ENCODE measurements at regions not wholly inside any gene's neighbourhood (a gene's known extent, or its start where the extent isn't known, plus 50 kb on each side); places are given as distances from the start of the nearest gene placed in this dataset.
"Not testable (repeated sequence)": the region's sequence is repeated elsewhere in the genome, so short reads cannot be mapped to it uniquely, and the experiment has no call there.

DNA sequence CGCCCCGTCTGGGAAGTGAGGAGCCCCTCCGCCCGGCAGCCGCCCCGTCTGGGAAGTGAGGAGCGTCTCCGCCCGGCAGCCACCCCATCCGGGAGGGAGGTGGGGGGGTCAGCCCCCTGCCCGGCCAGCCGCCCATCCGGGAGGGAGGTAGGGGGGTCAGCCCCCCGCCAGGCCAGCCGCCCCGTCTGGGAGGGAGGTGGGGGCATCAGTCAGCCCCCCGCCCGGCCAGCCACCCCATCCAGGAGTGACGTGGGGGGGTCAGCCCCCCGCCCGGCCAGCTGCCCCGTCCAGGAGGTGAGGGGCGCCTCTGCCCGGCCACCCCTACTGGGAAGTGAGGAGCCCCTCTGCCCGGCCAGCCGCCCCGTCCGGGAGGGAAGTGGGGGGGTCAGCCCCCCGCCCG lies 297.5 kb upstream of the DYNLRB2 start:
- not testable (repeated sequence) for DNase-seq

DNA sequence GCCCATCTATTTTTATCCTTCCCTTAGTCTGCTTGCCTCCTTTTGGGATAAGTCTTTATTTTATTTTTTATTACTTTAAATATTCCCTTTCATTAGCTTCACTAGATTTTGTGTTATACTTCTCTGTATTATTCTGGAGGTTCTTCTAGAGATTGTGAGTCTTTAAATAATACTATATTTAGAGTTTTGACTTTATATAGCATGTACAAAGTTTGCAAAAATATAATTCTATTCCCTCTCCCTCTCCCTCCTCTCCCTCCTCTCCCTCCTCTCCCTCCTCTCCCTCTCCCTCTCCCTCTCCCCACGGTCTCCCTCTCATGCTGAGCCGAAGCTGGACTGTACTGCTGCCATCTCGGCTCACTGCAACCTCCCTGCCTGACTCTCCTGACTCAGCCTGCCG lies 298.5 kb upstream of the DYNLRB2 start:
- DNase-seq = not testable (repeated sequence)

DNA sequence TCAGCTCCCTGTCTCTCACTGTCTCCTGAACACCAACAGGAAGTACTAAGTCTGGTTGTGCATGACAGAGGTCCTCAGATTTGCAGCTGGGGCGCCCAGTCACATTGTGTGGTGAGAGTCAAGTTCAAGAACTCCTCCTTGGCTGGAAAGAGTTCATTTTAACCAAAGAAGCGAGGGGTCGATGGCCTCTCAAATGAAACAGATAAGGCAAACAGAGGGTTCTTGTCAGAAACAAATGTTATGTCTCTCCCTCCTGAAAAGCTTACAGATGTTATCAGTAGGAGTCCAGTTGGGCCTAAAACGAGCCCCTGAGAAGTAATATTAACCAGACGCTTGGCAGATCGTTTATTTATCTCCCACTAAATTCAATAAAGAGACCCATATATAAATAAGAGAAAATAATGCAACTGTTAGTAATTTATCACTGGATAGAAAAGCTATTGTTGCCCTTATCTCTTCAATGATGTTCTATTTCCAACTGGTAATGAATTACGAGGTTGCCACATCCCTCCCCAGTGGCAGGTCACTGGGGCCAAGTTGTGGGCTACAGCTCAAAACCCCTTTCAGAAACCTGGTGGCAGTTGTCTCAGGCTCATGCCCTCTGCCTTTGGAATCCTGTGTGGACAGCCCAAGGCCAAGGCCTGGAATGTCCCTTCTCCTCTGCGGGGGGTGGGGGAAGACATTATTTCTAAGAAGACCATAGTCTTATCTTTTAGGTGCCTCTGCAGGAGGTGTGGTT lies 307.5 kb upstream of the DYNLRB2 start:
- DNase-seq = no peak

DNA sequence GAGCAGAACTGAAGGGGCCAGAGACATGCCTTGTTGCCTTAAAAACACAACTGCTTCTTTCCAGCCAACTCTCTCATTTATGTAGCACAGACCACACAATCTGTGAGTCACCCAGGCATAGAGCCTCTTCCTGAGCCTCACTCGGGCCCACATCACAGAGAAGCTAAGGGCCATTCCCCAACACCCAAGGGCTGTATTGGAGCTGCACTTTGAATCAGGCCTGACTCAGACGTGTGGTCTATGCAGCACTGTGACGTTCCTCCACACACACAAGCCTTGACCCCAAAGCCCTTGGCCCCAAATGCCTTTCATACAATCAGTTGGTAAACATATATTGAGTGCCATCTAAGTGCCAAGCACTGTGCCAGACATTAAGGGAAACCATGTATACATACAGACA lies 308.9 kb upstream of the DYNLRB2 start:
- DNase-seq = no peak

DNA sequence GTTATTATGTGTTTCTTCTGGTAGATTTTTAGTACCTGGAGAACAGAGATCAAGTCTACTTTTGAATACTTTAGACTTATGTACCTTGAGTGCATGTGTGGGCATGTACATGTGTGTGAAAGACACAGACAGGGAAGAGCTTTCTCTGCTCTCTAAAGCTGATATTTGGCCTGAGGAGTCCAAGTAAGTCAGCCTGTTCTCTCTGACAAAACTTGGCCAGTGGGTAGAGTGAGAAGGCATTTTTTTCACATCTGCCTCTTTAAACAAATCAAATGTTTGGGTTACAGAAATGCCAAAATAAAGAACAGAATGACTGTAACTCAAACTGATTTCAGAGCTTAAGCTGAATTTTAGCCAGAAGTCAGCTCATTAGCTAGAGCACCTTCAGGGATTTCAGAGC lies 309.7 kb upstream of the DYNLRB2 start:
- DNase-seq = no peak

DNA sequence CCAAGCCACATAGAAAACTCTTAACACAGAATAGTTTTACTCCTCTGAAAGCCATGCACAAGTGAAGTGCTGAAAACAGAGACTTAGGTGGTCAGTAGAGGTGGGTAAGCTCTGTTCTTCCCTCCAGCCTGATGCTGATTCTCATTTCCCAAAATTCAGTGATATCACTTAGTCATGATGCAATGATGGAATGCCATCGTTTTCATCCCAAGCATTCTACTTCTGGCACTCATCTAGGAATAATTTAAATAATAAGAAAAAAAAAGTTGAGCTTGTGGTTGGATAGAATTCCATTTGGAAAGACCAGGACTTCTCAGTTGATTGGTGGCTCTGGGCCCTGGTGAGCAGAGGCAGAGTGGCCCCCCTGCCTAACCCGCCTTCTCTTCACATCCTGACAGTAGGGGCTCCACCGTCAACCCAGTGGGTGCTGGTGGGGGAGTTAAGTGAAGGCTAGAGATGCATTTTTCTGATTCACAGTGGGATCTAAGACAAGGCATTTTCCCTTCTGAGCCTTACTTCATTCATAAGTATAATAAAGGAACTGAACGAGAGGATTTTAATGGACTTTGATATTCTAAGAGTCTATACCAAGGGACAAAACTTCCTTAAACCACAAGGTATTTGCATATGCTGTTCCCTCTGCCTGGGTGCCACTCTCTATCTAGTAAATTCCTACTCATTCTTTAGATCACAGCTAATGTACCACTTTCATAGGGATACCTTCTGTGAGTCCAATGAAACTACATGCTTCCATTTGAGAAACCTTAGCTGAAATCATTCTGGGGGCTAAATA lies 310.3 kb upstream of the DYNLRB2 start:
- no peak for DNase-seq

DNA sequence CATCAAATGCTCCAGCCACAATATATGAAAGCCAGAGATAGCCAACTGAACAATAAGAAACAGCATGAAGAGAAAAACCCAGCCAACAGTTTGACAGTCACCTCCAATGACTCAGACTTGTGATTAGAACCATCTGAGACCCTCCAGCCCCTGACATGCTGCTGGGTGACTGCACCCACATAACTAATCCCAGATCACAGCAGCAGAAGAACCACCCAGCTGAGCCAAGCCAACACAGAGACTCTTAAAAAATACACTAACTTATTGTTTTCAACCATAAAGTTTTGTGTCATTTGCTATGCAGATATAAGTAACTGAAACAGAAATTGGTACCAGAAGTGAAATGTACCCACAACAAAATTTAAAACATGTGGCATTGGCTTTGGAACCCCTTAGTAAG lies 314.3 kb upstream of the DYNLRB2 start:
- no peak for DNase-seq

DNA sequence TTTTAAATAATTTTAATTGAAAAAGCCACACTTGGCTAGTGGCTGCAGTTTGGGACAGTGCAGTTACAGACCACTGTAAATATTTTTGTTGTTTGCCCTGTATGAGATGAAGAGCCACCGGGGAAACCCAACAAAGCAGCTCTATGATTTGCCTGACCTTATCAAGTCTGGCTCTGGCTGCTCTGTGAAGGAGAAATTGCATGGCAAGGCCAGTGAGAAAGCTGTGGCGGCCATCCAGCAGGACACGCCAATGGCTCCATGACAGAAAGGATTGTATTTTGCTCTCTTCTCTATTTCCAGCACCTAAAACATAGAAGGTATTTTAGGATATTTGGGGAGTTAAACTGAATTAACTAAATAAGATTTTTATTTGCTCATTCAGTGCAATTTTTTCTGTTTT lies 330.0 kb upstream of the DYNLRB2 start:
- DNase-seq = no peak

DNA sequence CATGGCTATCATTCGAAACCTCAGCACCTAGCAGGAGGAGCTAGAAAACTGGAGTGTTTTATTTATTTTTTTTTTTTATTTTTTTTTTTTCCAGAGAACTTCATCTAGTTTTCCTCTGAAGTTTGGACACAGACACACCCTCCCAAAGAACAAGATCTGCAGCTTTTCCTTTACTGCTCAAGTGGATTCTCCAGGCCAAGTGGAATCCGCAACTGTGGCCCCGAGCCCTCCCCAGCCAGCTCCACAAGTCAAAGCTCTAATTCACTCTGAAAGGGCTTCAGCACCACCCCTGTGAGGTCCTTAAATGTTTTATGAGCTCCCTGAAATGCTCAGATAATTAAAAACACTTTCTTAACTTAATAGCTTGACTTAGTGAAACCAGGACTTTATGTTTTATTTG lies 332.1 kb upstream of the DYNLRB2 start:
- DNase-seq = no peak

DNA sequence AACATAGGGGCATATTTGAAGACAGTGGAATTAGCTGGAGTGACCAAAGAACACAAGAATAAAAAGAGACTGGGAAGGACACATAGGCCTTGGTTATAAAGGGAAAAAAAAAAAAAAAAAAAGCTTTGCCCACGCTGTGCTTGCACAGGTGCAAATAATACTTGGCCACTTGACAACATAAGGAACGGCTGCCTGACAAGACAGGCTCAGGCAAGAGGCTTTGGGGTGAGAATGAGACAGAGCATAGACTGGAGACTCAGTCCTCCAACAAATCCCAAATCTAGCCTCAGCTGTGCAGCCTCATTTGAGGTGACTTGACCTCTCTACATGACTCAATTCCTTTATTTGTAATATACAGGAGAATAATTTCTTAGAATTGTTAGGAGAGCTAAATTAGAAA lies 332.8 kb upstream of the DYNLRB2 start:
- no peak for DNase-seq

DNA sequence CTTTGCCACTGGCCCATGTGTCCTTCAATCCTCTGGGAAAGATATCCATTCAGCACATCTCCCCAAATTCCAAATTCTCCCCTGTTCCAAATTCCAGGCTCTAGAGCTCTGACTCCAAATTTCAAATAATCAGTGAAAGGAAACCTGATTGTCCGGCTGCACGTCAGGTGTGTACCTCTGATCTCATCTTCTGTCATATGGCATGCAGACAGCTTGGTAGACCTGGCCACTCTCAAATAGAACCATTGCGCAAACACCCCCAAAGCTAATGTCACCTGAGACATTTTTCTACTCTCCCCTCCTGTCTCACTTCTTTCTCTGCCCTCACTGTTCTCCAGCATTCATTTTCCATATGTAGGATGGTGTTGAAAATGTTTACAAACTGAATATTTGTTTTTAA lies 337.0 kb upstream of the DYNLRB2 start:
- no peak for DNase-seq

DNA sequence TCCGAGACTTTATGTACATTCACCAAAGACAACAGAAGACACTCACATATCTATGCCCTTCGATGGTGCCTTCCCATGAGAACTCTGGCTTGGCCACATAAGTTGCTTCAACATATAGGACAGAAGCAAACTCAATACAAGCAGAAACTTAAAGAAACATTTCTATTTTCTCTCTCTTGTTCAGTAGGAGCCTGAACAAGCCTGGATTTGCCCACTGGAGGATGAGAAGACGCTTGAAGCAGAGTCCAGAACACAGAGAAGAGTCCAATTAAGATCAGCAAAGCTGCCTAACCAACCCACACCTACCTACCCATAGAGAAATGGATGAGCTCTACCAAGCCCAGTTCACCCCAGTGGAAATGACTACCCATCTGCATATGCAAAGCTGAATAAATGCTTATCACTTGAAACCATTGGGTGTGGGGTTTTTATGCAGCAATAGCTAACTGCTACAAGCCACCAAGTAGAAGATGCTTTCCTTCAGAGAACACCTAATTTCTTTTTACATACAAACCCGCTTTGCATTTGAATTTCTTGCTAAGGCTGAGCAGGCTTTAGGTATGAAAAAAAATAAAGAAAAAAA lies 337.9 kb upstream of the DYNLRB2 start:
- no peak for DNase-seq

DNA sequence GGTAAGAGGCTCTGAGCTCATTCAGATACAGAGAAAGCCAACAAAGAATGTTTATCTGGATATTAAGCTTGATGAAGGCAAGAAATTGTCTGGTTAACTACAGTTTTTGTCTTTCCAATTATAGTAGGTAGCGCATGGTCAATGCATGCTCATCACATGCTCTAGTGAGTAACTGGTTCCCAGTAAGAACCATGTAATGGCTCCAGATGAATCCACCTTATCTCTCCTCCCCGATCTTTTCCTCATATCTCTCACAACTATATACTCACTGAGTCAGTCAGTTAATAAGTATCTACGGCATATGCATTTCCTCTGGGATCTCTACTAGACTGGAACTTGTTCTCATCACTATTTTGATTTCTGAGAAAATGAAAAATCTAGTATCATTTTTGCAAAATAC lies 340.7 kb upstream of the DYNLRB2 start:
- no peak for DNase-seq

DNA sequence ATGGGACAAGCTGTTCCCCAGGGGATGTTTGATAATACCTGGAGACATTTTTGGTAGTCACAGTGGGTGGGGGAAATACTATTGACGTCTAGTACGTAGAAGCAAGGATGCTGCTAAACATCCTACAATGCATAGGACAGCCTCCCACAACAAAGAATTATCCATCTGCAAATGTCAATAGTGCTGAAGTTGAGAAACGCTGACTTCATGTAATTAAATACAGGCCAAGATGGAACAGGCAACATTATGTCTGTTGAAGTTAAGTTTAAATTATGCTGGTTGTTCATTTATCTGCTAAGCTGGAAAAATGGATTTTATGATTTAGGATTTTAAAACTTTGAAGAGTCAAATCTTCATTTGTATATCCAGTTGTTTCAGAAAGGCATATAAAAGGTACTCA lies 341.2 kb upstream of the DYNLRB2 start:
- DNase-seq = no peak

DNA sequence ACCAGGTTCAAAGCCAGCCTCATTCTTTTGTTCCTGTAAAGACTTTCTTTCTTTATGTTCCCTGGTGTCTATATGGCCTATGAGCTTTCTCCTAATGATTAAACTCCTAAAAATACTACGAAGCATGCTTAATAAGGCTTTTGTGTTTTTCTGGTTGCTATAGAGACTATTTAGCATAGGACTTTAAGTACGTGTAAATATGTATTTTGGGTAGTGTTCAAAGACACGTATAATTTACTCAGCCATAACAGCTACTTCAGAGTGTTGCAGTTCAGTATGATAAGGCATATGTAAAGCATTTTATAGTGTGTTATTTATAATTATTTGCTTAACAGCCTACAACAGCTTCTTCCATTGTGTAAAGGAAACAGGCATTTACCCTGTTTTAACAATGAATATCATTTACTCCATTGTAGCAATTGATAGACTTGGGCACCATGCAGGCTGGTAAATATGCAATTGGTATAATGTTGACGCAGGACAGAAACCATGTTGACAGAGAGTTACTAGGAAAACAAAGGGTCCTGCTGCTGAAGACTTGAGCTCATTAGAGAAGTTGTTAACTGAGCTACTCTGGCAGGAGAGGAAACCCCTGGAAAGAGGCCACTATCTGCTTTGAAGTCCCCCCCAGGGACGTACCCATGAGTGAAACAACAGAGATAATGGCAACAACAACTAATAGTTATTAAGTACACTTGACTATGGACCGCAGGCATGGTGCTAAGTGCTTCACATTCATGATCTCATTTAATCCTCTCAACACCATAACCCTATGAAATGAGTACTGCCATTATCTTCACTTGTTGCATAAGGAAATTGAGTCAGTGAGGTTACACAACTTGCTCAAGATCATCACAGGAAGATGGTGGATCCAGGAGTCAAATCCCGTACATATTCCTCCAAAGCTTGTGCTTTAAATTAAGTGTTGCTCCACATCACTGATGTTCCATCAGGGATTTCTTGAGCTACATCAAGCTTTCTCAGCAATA lies 342.2 kb upstream of the DYNLRB2 start:
- no peak for DNase-seq

DNA sequence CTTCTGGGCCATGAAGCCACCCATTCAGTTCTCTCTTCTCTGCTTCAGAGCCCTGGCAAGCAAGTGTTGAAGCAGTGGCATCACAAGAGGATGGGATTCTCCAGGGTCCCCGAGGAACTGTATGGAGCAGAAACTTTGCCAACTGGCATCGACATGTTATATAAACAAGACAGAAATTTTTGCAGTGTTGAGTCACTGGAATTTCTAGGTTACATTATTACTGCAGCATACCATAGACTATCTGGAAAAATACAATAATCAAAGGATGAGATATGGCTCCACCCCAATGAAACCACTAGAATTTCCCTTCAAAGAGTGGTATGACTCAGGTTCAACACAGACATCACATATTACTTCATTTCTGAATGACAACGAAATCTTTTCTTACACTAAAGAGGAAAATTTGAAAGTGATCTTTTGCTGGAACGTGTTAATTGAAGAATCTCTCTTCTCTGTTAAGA lies 343.0 kb upstream of the DYNLRB2 start:
- no peak for DNase-seq

DNA sequence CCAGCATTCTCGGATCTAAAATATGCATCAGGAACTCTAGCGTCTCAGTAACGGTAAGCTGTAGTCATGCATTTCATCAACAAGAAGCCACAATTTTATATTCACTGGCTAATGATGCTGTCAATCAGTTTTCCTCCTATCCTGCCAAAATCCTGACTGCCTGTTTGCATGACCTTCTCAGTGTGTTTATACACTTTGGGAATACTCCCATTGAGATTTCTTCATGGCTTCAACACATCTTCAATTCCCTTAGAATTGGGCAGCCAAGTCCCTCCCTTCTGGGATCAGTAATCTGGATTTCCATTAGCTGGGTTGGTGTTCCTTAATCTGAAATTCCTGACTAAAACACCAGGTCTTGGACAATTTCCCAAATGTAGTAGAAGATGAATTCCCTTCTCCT lies 348.9 kb upstream of the DYNLRB2 start:
- no peak for DNase-seq

DNA sequence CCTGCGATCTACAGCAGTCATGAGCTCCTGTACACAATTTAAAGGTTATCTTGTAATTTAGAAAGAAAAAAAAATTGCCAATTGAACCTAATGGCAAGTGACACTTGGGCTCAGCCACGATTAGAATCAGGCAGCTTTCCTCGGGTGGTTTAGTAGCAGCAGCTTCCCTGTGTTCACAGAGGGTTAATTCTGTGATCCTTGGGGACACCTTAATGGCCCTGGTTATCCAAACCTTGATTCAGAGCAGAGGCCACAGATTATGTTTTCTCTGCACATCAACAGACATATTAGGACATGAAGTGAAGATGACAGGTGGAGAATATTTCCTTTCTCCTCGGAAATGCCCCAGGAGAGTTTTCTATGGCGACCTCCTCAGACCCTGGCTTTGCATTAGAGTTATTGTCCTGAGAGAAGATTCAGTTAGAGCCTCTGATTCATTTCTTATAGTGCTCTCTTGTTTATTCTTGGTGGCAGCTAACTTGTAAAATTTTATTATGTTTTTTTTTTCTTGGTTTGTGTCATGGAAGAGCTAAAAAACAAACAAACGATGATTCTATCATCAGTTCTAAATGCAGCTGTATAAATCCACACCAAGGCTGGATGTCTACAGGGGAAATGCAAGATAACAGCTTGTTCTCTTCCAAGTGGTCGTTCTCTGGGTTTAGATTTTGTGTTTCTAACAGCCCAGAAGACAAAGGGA lies 351.2 kb upstream of the DYNLRB2 start:
- no peak for DNase-seq

DNA sequence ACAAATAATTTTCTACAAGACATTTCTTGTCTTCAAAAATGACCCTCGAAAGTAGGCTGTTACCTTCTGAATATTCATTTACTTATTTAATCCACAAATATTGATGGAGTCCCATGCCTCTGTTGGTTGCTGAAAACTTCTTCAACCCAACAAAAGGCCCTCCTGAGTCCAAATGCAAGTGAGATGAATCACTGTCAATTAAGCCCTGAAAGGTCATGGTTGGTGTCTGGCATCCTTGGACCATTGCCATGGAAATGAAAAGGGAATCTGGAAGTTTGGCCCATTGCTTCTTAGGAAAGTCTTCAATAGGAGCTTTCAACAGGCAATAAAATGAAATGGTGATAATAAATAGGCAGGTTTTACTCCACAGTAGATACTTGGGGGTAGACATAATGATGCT lies 364.7 kb upstream of the DYNLRB2 start:
- no peak for DNase-seq

DNA sequence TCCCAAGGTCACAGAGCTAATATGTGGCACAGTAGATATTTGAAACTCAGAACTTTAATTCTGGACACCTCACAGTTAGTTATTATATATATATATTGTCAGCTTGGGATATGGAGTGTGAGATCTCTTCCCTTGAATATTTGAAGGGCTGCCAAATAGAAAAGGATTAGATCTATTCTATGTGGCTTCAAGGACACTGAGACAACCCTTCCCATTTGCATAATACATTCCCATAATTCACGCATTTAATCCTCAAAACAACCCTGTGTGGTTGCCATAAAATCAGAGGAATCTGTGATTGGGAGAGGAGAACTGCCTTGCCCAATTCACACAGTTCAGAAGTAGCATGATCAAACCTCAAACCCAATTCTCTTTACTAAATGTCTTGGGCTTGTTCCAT lies 365.8 kb upstream of the DYNLRB2 start:
- DNase-seq = no peak

DNA sequence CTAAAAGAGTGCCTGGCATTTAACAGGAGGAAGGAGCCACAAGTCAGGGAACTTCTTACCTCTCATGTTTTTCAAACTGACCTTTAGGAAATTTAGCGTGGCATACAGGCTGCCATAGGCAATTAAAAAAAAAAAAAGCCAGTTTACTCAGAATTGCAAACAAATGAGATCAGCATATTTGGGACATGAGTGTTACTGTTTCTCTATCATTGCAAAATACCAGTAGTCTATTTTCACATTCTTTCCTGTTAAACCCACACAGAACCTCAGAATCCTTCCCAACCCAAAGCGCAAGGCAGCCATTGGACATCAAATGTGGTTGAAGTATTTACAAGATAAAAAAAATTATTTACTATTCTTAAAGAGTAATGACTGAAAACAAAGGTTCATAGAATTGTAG lies 366.4 kb upstream of the DYNLRB2 start:
- no peak for DNase-seq

DNA sequence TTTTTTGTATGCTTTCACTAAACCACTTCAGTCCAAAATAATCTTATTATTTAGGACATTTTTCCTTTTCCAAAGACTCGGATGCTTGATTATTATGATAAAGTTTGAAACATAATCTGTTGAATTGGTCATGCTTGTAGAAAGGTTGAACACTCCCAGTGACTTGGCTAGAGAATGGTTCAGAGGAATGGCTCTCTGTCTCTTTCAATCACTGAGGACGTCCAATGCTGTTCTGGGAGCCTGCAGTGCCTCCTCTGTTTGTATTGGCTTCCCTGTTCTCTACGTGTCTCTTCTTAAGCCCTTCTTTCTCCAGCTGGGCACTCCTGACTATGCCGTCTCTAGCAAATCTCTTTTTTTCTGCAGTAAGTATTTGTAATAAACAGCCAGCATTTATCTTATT lies 369.0 kb upstream of the DYNLRB2 start:
- DNase-seq = no peak

Measured in AML-193 (cell line).